A549 (cell line): ENCODE measurements at regions not wholly inside any gene's neighbourhood (a gene's known extent, or its start where the extent isn't known, plus 50 kb on each side); places are given as distances from the start of the nearest gene placed in this dataset.

Experiments
- BCL3 ChIP-seq: fragments of >200 bp; sonication (Bioruptor Twin); formaldehyde crosslinking; IDR thresholded peaks from 3 replicates; pipeline ENCODE4 v1.6.1; 2016
- CTCF ChIP-seq: fragments of >200 bp; sonication (Bioruptor Twin); formaldehyde crosslinking; IDR thresholded peaks from 3 replicates; pipeline ENCODE4 v1.5.1; 2016
- EP300 ChIP-seq, 2 experiments: fragments of >200 bp; sonication (Bioruptor Twin); formaldehyde crosslinking; IDR thresholded peaks; 2 replicates in 1 of 2; 3 replicates in 1 of 2; pipeline ENCODE4 v1.6.1; 2016 to 2017
- GATA3 ChIP-seq: IDR thresholded peaks from 2 replicates; pipeline ENCODE4 v1.6.1; 2012; ENCODE audit warnings: borderline replicate concordance
- RAD21 ChIP-seq, 2 experiments: fragments of >200 bp in 1 of 2; sonication (Bioruptor Twin) in 1 of 2; formaldehyde crosslinking in 1 of 2; IDR thresholded peaks in 1 of 2; conservative IDR thresholded peaks in 1 of 2; 2 replicates in 1 of 2; 3 replicates in 1 of 2; pipeline ENCODE4 v1.6.1; 2012 to 2018; ENCODE audit warnings: inconsistent platforms in 1 of 2
- RNF2 ChIP-seq: fragments of 200-600 bp; sonication (generic); IDR thresholded peaks from 2 replicates; pipeline ENCODE4 v1.6.1; 2016; ENCODE audit warnings: low read depth, mild to moderate bottlenecking, antibody characterized with exemption, moderate library complexity, borderline replicate concordance
- USF2 ChIP-seq: fragments of 450-650 bp; IDR thresholded peaks from 2 replicates; pipeline ENCODE4 v1.6.1; 2014; ENCODE audit warnings: antibody characterized with exemption

GRCh38 chr10:65234261-65234660 lies 1691.6 kb upstream of the LRRTM3 start:
- TF ChIP-seq BCL3 (no peak), CTCF (no peak), GATA3 (no peak), RNF2 (no peak), RAD21 (conservative IDR thresholded peaks at IDR 0.05 in 1 of 2, IDR thresholded peaks at IDR 0.05 in 1 of 2) (no peak), EP300 (IDR thresholded peaks at IDR 0.05) (no peak), USF2 (no peak)
